SK-N-SH (cell line): ENCODE measurements at regions not wholly inside any gene's neighbourhood (a gene's known extent, or its start where the extent isn't known, plus 50 kb on each side); places are given as distances from the start of the nearest gene placed in this dataset.

ENCODE experiments used
- FOSL2 ChIP-seq: IDR thresholded peaks from 2 replicates; pipeline ENCODE4 v1.4.0; 2012; ENCODE audit warnings: low read depth, mild to moderate bottlenecking, moderate library complexity, borderline replicate concordance
- POLR2AphosphoS5 ChIP-seq: IDR thresholded peaks from 2 replicates; pipeline ENCODE4 v1.6.1; 2012; ENCODE audit warnings: low read depth, low read length

GRCh38 chr1:229197265-229197585, 73.7 kb upstream of the RAB4A start:
- TF ChIP-seq POLR2AphosphoS5 (no peak), FOSL2 (no peak)
